ENCODE measurements at regions not wholly inside any gene's neighbourhood (a gene's known extent, or its start where the extent isn't known, plus 50 kb on each side); places are given as distances from the start of the nearest gene placed in this dataset.
"Not testable (repeated sequence)": the region's sequence is repeated elsewhere in the genome, so short reads cannot be mapped to it uniquely, and the experiment has no call there.

DNA sequence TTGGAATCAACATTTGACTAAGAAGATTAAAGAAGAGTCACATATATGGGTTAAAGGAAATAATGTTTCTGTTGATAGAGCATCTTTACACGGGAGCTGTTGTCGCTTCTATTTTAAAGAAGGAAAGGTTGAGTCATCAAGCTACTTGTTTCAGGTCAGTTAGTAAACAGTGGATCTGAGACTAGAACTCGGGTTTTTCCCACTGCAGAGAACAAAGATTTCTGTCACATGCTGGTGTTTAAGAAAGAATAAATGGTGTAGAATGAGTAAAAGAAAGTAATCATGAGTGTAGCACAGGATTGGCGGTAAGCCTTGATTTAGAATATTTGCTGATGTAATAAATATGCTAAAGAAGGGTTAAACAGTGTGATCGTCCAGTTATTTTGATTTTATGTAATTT is 455.5 kb downstream of the AEBP2 start:
- H3K27ac Mint-ChIP-seq: no peak overlapping the region
- peaks cover 5% of the 10 kb centered on the region for H3K27me3 Mint-ChIP-seq
- H3K36me3 Mint-ChIP-seq: no peaks in the 10 kb centered on the region
- H3K9me3 Mint-ChIP-seq: no peaks in the 10 kb centered on the region
- CTCF ChIA-PET: no interaction called here
- H3K4me3 Mint-ChIP-seq: no peak overlapping the region
- DNase-seq: no peak
- H3K4me1 Mint-ChIP-seq: no peaks in the 10 kb centered on the region

GRCh38 chr12:19895246-19896020 is 456.1 kb downstream of the AEBP2 start:
- H3K4me1 Mint-ChIP-seq: no peaks in the 10 kb centered on the region
- no peak overlapping the region for H3K4me3 Mint-ChIP-seq
- H3K36me3 Mint-ChIP-seq: no peaks in the 10 kb centered on the region
- DNase-seq: no peak
- CTCF ChIA-PET: no interaction called here
- H3K27ac Mint-ChIP-seq: no peak overlapping the region
- no peaks in the 10 kb centered on the region for H3K9me3 Mint-ChIP-seq
- peaks cover 5% of the 10 kb centered on the region for H3K27me3 Mint-ChIP-seq

DNA sequence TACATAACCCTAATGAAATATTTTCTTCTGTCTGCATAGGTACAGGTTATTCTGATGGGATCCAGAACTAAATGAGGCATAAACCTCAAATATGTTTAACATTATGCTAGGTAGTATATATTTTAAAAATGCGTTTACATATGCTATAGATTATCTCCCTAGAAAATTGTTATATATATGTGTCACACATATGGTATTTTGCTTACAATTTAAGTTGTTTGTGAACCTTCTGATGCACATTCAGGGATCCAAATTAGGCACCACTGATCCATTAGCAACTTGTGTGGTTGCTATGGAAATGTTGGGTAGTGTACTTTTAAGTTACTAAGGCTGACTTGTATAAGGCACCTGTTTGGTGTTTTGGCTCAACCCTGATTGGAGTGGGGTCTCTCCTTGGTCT is 456.7 kb downstream of the AEBP2 start:
- Mint-ChIP-seq H3K4me3 (no peak overlapping the region), H3K4me1 (no peaks in the 10 kb centered on the region), H3K36me3 (no peaks in the 10 kb centered on the region), H3K27me3 (peaks cover 5% of the 10 kb centered on the region), H3K27ac (no peak overlapping the region), H3K9me3 (no peaks in the 10 kb centered on the region)
- CTCF ChIA-PET: no interaction called here
- DNase-seq: no peak

- CTCF ChIA-PET: no interaction called here
- Mint-ChIP-seq H3K9me3 (no peaks in the 10 kb centered on the region), H3K4me3 (no peak overlapping the region), H3K4me1 (no peaks in the 10 kb centered on the region), H3K27ac (no peak overlapping the region), H3K27me3 (peaks cover 5% of the 10 kb centered on the region), H3K36me3 (no peaks in the 10 kb centered on the region)
- no peak for DNase-seq
These were observed 457.2 kb downstream of the AEBP2 start for GRCh38 chr12:19896534-19896933.

- CTCF ChIA-PET: no interaction called here
- no peak overlapping the region for H3K4me3 Mint-ChIP-seq
- no peaks in the 10 kb centered on the region for H3K9me3 Mint-ChIP-seq
- no peaks in the 10 kb centered on the region for H3K36me3 Mint-ChIP-seq
- H3K27ac Mint-ChIP-seq: no peak overlapping the region
- no peak for DNase-seq
- H3K4me1 Mint-ChIP-seq: no peaks in the 10 kb centered on the region
- H3K27me3 Mint-ChIP-seq: peaks cover 5% of the 10 kb centered on the region
These were observed 458.7 kb downstream of the AEBP2 start for GRCh38 chr12:19897900-19898408.

DNA sequence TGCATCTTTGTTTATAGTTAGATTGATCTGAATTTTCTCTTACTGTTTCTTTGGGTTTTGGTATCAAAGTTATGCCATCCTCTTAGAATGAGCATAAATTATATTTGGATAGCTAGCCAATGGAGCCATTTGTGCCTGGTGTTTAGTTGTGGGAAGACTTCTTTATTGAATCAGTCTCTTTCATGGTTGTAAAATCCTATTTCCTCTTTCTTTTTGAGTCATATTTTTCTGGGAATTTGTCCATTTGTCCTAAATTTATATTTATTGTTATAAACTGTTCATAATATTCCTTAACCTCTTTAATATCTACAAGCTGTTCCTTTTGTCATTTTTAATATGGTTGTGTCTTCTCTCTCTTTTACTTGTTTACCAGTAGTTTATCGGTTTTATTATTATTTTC is 462.5 kb downstream of the AEBP2 start:
- Mint-ChIP-seq H3K9me3 (no peaks in the 10 kb centered on the region), H3K27me3 (peaks cover under 1% of the 10 kb centered on the region), H3K27ac (no peak overlapping the region), H3K36me3 (no peaks in the 10 kb centered on the region), H3K4me1 (no peaks in the 10 kb centered on the region), H3K4me3 (no peak overlapping the region)
- DNase-seq: no peak
- CTCF ChIA-PET: no interaction called here

DNA sequence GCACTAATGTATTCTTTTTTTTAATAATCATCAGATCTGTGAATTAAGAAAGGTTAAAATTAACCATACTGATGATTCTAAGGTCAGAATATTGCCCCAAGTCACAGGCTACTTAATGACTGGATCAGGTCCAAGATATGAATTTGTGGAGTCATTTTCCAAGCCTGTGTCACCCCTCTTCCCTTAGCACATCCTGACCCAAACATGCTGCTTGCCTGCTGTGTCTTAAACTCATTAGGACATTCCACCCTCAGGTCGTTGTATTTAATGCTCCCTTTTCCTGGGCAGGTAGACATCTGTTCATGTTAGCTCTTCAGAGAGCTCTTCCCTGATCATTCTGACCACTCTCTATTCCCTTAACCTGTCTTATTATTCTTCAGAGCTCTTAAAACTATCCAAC is 463.5 kb upstream of the PDE3A start:
- Mint-ChIP-seq H3K27ac (no peak overlapping the region), H3K36me3 (no peaks in the 10 kb centered on the region), H3K4me3 (no peak overlapping the region), H3K9me3 (peaks cover 1% of the 10 kb centered on the region), H3K4me1 (no peaks in the 10 kb centered on the region), H3K27me3 (no peaks in the 10 kb centered on the region)
- no peak for DNase-seq
- CTCF ChIA-PET: no interaction called here

GRCh38 chr12:19908830-19909229 is 459.5 kb upstream of the PDE3A start:
- H3K27me3 Mint-ChIP-seq: no peaks in the 10 kb centered on the region
- no peak for DNase-seq
- no peak overlapping the region for H3K4me3 Mint-ChIP-seq
- no peaks in the 10 kb centered on the region for H3K36me3 Mint-ChIP-seq
- no peak overlapping the region for H3K27ac Mint-ChIP-seq
- CTCF ChIA-PET: no interaction called here
- H3K4me1 Mint-ChIP-seq: no peaks in the 10 kb centered on the region
- peaks cover 1% of the 10 kb centered on the region for H3K9me3 Mint-ChIP-seq

GRCh38 chr12:19909418-19909817 is 458.9 kb upstream of the PDE3A start:
- H3K9me3 Mint-ChIP-seq: peaks cover 1% of the 10 kb centered on the region
- H3K4me3 Mint-ChIP-seq: no peak overlapping the region
- H3K4me1 Mint-ChIP-seq: no peaks in the 10 kb centered on the region
- H3K27ac Mint-ChIP-seq: no peak overlapping the region
- DNase-seq: no peak
- H3K36me3 Mint-ChIP-seq: no peaks in the 10 kb centered on the region
- H3K27me3 Mint-ChIP-seq: no peaks in the 10 kb centered on the region
- CTCF ChIA-PET: no interaction called here

- H3K36me3 Mint-ChIP-seq: no peaks in the 10 kb centered on the region
- CTCF ChIA-PET: no interaction called here
- no peaks in the 10 kb centered on the region for H3K4me1 Mint-ChIP-seq
- H3K4me3 Mint-ChIP-seq: no peak overlapping the region
- no peak overlapping the region for H3K27ac Mint-ChIP-seq
- DNase-seq: no peak
- H3K27me3 Mint-ChIP-seq: no peaks in the 10 kb centered on the region
- peaks cover 1% of the 10 kb centered on the region for H3K9me3 Mint-ChIP-seq
These were observed 457.7 kb upstream of the PDE3A start for GRCh38 chr12:19910681-19911080.

- peaks cover 1% of the 10 kb centered on the region for H3K9me3 Mint-ChIP-seq
- no peak overlapping the region for H3K4me3 Mint-ChIP-seq
- H3K4me1 Mint-ChIP-seq: no peaks in the 10 kb centered on the region
- CTCF ChIA-PET: no interaction called here
- H3K27me3 Mint-ChIP-seq: no peaks in the 10 kb centered on the region
- no peaks in the 10 kb centered on the region for H3K36me3 Mint-ChIP-seq
- H3K27ac Mint-ChIP-seq: no peak overlapping the region
- DNase-seq: no peak
These were observed 455.3 kb upstream of the PDE3A start for GRCh38 chr12:19912991-19913390.

- Mint-ChIP-seq H3K27ac (no peak overlapping the region), H3K9me3 (no peaks in the 10 kb centered on the region), H3K4me1 (no peaks in the 10 kb centered on the region), H3K36me3 (no peaks in the 10 kb centered on the region), H3K4me3 (no peak overlapping the region), H3K27me3 (no peaks in the 10 kb centered on the region)
- CTCF ChIA-PET: no interaction called here
- no peak for DNase-seq
These were observed 452.7 kb upstream of the PDE3A start for GRCh38 chr12:19915392-19916195.

GRCh38 chr12:19916196-19916753 is 452.1 kb upstream of the PDE3A start:
- no peaks in the 10 kb centered on the region for H3K27me3 Mint-ChIP-seq
- no peak overlapping the region for H3K4me3 Mint-ChIP-seq
- no peaks in the 10 kb centered on the region for H3K36me3 Mint-ChIP-seq
- no peaks in the 10 kb centered on the region for H3K4me1 Mint-ChIP-seq
- no peak overlapping the region for H3K27ac Mint-ChIP-seq
- no peaks in the 10 kb centered on the region for H3K9me3 Mint-ChIP-seq
- CTCF ChIA-PET: no interaction called here
- DNase-seq: no peak

- no peak overlapping the region for H3K4me3 Mint-ChIP-seq
- no peaks in the 10 kb centered on the region for H3K27me3 Mint-ChIP-seq
- H3K27ac Mint-ChIP-seq: no peak overlapping the region
- CTCF ChIA-PET: no interaction called here
- H3K4me1 Mint-ChIP-seq: no peaks in the 10 kb centered on the region
- no peaks in the 10 kb centered on the region for H3K36me3 Mint-ChIP-seq
- DNase-seq: no peak
- H3K9me3 Mint-ChIP-seq: no peaks in the 10 kb centered on the region
These were observed 451.4 kb upstream of the PDE3A start for GRCh38 chr12:19916974-19917373.

DNA sequence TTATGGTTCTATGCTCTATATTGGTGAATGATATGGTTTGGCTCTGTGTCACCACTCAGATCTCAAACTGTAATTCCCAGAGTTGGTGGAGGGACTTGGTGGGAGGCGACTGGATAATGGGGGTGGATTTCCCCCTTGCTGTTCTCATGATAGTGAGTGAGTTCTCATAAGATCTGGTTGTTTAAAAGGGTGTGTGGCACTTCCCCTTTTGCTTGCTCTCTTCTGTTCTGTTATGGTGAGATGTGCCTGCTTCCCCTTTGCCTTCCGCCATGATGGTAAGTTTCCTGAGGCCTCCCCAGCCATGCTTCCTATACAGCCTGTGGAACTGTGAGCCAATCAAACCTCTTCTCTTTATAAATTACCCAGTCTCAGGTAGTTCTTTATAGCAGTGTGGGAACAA is 446.6 kb upstream of the PDE3A start:
- H3K36me3 Mint-ChIP-seq, H3K4me1 Mint-ChIP-seq, H3K4me3 Mint-ChIP-seq, H3K27ac Mint-ChIP-seq, DNase-seq, CTCF ChIA-PET, H3K9me3 Mint-ChIP-seq, H3K27me3 Mint-ChIP-seq: not testable (repeated sequence)

Data from activated naive CD4-positive, alpha-beta T cell treated with anti-CD3 and anti-CD28 coated beads, Interleukin-2, amount 10 ng/mL, durations not matched to agents 7 days and 5 days (primary cell).